Muscle of leg (tissue), 3 donors: ENCODE measurements at regions not wholly inside any gene's neighbourhood (a gene's known extent, or its start where the extent isn't known, plus 50 kb on each side); places are given as distances from the start of the nearest gene placed in this dataset.

ENCODE experiments used
- DNase-seq: peaks from one replicate; pipeline ENCODE4 v3.0.0; 2013
- H3K27ac ChIP-seq: one replicate; pipeline ENCODE4 v1.5.1; 2013; ENCODE audit warnings: mild to moderate bottlenecking, low read length, control low read depth
- H3K27me3 ChIP-seq: one replicate; pipeline ENCODE4 v1.6.1; 2013; ENCODE audit warnings: low read length; ENCODE audit not compliant: control insufficient read depth, insufficient read depth
- H3K36me3 ChIP-seq: one replicate; pipeline ENCODE4 v1.6.1; 2013; ENCODE audit warnings: low read length; ENCODE audit not compliant: control insufficient read depth, insufficient read depth
- H3K4me1 ChIP-seq: one replicate; pipeline ENCODE4 v1.6.1; 2013; ENCODE audit warnings: low read length; ENCODE audit not compliant: control insufficient read depth, insufficient read depth
- H3K4me3 ChIP-seq: one replicate; pipeline ENCODE4 v1.5.1; 2013; ENCODE audit warnings: low read length, control low read depth
- H3K9me3 ChIP-seq: replicated peaks from 2 replicates; pipeline ENCODE4 v1.6.1; 2013; ENCODE audit warnings: low read depth, low read length; ENCODE audit not compliant: control insufficient read depth
- WGBS: methylation state at CpG from one replicate; pipeline ENCODE4 v1.1.5; 2013; ENCODE audit warnings: missing lambda C conversion rate; ENCODE audit not compliant: insufficient coverage; 5-methylcytosine and 5-hydroxymethylcytosine counted together

GRCh38 chr10:93177511-93177910 lies 103.8 kb downstream of the CYP26A1 start:
- no peaks in the 10 kb centered on the region for H3K36me3 ChIP-seq
- H3K4me1 ChIP-seq = peaks cover 11% of the 10 kb centered on the region
- DNase-seq = no peak
- H3K27me3 ChIP-seq = no peaks in the 10 kb centered on the region
- H3K9me3 ChIP-seq = no peaks in the 10 kb centered on the region
- H3K27ac ChIP-seq = no peak overlapping the region
- H3K4me3 ChIP-seq = no peak overlapping the region

- peak; percentile 56 for DNase-seq
- H3K4me3 ChIP-seq = no peak overlapping the region
- H3K27me3 ChIP-seq = no peaks in the 10 kb centered on the region
- no peak overlapping the region for H3K27ac ChIP-seq
- H3K36me3 ChIP-seq = no peaks in the 10 kb centered on the region
- no peaks in the 10 kb centered on the region for H3K9me3 ChIP-seq
- H3K4me1 ChIP-seq = peaks cover 11% of the 10 kb centered on the region
Observed at GRCh38 chr10:93178226-93178625, 104.5 kb downstream of the CYP26A1 start.

- peak; percentile 93 for DNase-seq
- peak overlapping the region; percentile 17 for H3K27ac ChIP-seq
- H3K4me3 ChIP-seq = no peak overlapping the region
- no peaks in the 10 kb centered on the region for H3K9me3 ChIP-seq
- H3K27me3 ChIP-seq = no peaks in the 10 kb centered on the region
- peaks cover 11% of the 10 kb centered on the region for H3K4me1 ChIP-seq
- no peaks in the 10 kb centered on the region for H3K36me3 ChIP-seq
- 24% methylated on average over 12 of the region's 14 CpGs for WGBS
Observed at GRCh38 chr10:93180482-93180931, 106.8 kb downstream of the CYP26A1 start.

GRCh38 chr10:93181271-93182048 lies 107.8 kb downstream of the CYP26A1 start:
- H3K4me1 ChIP-seq = peaks cover 11% of the 10 kb centered on the region
- no peaks in the 10 kb centered on the region for H3K9me3 ChIP-seq
- no peaks in the 10 kb centered on the region for H3K36me3 ChIP-seq
- no peak overlapping the region for H3K4me3 ChIP-seq
- WGBS = 69% methylated on average over 2 of the region's 8 CpGs
- no peak for DNase-seq
- H3K27ac ChIP-seq = peak overlapping the region; percentile 17
- no peaks in the 10 kb centered on the region for H3K27me3 ChIP-seq

GRCh38 chr10:93182049-93182327 lies 108.3 kb downstream of the CYP26A1 start:
- H3K36me3 ChIP-seq = no peaks in the 10 kb centered on the region
- H3K4me1 ChIP-seq = peaks cover 11% of the 10 kb centered on the region
- no peak for DNase-seq
- no peaks in the 10 kb centered on the region for H3K27me3 ChIP-seq
- WGBS = no CpG with 5 or more reads among the region's 4 CpGs
- no peak overlapping the region for H3K4me3 ChIP-seq
- H3K27ac ChIP-seq = no peak overlapping the region
- no peaks in the 10 kb centered on the region for H3K9me3 ChIP-seq

- H3K27ac ChIP-seq = no peak overlapping the region
- no peak for DNase-seq
- H3K4me1 ChIP-seq = peaks cover 7% of the 10 kb centered on the region
- H3K9me3 ChIP-seq = no peaks in the 10 kb centered on the region
- H3K4me3 ChIP-seq = no peak overlapping the region
- H3K27me3 ChIP-seq = no peaks in the 10 kb centered on the region
- no peaks in the 10 kb centered on the region for H3K36me3 ChIP-seq
Observed at GRCh38 chr10:93182790-93183189, 109.1 kb downstream of the CYP26A1 start.

- no peak for DNase-seq
- no peak overlapping the region for H3K4me3 ChIP-seq
- no peak overlapping the region for H3K27ac ChIP-seq
- H3K27me3 ChIP-seq = no peaks in the 10 kb centered on the region
- H3K4me1 ChIP-seq = no peaks in the 10 kb centered on the region
- WGBS = no CpG with 5 or more reads among the region's 2 CpGs
- H3K9me3 ChIP-seq = no peaks in the 10 kb centered on the region
- H3K36me3 ChIP-seq = no peaks in the 10 kb centered on the region
Observed at GRCh38 chr10:93186653-93187052, 113.0 kb downstream of the CYP26A1 start.

- Histone ChIP-seq H3K36me3 (no peaks in the 10 kb centered on the region), H3K4me3 (no peak overlapping the region), H3K27ac (peak overlapping the region; percentile 7), H3K27me3 (no peaks in the 10 kb centered on the region), H3K4me1 (no peaks in the 10 kb centered on the region), H3K9me3 (no peaks in the 10 kb centered on the region)
- no peak for DNase-seq
- WGBS = 80% methylated on average over 1 of the region's 3 CpGs
Observed at GRCh38 chr10:93189944-93190343, 116.3 kb downstream of the CYP26A1 start.

GRCh38 chr10:93190372-93190771 lies 116.7 kb downstream of the CYP26A1 start:
- Histone ChIP-seq H3K36me3 (no peaks in the 10 kb centered on the region), H3K27me3 (no peaks in the 10 kb centered on the region), H3K4me1 (no peaks in the 10 kb centered on the region), H3K9me3 (no peaks in the 10 kb centered on the region), H3K27ac (peak overlapping the region; percentile 7), H3K4me3 (no peak overlapping the region)
- WGBS = 0% methylated on average over 1 of the region's 3 CpGs
- DNase-seq = peak; percentile 57

- Histone ChIP-seq H3K27me3 (no peaks in the 10 kb centered on the region), H3K36me3 (no peaks in the 10 kb centered on the region), H3K9me3 (no peaks in the 10 kb centered on the region), H3K4me1 (peaks cover 7% of the 10 kb centered on the region), H3K27ac (no peak overlapping the region), H3K4me3 (no peak overlapping the region)
- 17% methylated on average over 2 of the region's 6 CpGs for WGBS
- DNase-seq = peak; percentile 47
Observed at GRCh38 chr10:93193906-93194305, 120.2 kb downstream of the CYP26A1 start.
